ENCODE measurements at regions not wholly inside any gene's neighbourhood (a gene's known extent, or its start where the extent isn't known, plus 50 kb on each side); places are given as distances from the start of the nearest gene placed in this dataset.
A peak's percentile ranks its signal among the peaks of the same experiment; 100 is the strongest.
"Not testable (repeated sequence)": the region's sequence is repeated elsewhere in the genome, so short reads cannot be mapped to it uniquely, and the experiment has no call there.

DNA sequence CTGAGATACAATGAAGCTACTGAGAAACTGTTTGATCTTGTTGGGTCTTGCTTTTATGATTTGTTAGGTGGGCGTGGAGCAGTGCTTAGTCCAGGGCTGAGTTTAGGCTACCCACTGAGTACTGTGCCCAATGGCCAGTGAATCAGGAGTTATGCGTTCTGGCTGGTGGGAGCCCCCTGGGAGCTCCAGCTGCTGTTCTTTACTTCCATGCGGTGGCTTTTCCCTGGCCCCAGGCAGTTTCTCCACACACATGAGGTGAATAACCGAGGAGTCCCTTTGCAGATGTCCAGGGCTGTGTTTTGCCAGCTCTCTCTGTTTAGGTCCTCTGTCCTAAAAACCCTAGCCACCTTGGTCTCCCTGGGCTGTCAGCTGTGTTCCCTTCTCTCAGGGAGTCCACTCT is 106.5 kb downstream of the KLF13 start:
- DNase-seq (ENCODE audit: low read depth): no peak

DNA sequence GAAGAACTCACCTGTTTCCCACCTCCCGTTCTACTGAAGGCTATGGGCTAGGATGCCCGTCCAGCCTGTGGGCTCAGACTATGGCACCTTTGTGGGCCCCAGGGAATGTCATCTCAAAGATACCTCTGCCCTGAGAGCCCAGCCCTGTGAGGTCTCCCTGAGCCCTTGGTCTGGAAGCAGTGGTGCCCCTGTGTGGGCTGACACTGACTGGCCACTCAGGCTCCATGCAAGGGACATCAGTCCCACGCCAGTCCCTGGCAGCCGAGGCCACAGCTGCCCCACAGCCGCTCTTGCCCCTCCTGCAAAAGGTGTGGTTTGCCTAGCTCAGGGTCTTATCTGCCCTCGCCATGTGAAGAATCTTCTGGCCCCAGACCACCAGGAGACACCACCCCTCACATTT is 106.9 kb downstream of the KLF13 start:
- DNase-seq (ENCODE audit: low read depth): no peak

DNA sequence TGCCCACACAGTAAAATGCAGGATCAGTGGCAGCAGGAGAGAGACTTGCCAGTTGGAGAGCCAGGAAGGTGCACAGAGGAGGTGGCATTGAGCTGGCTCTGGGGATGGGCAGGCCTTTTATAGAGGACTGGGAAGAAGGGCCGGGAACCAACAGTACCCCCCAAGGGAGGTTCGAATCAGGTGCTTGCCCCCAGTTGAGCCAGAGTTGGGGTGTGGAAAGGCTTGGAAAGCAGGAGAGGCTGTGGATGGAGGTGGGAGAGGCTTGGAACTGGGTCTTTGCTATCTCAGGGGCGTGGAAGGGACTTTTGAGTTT is 107.6 kb downstream of the KLF13 start:
- DNase-seq (ENCODE audit: low read depth): no peak

DNA sequence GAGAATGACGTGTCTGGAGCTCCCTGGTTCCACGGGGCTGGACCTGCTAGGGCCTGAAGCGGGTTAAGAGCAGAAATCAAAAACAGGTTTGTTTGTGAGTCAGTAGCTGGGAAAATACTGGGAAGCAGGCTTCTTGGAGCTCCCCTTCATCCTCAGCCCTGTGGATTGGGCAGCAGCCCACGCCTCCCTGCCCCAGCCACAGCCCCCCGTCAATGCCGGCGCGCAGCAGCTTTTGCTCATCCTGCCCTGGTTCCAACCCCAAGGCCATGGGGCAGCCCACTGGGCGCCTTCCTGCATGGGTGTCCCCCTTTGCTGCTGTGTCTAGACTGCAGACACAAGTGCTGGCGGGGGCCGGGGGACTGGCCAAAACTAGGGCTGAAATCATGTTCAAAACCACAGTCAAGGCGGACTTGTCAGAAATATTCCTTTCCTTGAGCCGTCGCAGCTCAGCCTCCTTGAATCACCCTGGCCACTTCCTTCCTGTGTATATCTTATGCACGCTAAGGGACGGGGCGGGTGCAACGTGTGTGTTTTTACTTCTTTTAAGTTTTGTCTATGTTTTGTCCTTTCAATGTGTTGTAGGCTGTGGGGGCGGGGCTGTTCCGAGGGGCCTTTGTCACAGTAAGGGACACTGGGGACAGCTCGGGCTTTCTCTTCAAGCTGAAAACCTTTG is 108.1 kb downstream of the KLF13 start:
- DNase-seq (ENCODE audit: low read depth): peak; percentile 70

DNA sequence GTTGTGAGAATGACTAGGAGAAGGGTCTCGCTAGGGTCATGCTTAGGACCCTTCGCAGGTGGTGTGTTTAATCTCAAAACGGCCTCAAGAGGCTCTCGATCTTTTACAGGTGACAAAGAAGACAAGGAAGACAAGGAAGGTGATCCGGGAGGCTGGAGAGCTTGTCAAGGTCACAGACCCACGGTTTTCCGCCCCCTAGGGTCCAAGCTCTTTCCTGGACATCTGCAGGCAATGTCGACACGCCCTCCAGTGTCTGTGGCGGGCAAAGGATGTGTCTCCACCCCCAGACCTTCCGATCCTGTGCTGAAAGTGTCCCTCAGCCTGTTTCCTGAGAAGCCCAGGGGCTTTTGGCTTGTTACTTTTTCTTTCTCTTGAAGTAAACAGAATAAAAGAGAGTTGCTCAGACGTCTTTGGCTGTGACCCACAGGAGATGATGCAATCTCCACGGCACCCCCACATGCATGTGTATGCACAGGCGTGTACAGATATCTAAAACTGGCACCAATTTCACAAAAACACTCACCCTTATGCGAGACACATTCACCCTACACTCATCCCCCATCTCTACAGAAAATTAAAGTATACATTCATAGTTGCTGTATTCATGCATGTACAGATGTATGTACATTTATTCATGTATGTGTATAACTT is 108.8 kb downstream of the KLF13 start:
- peak; percentile 91 for DNase-seq (ENCODE audit: low read depth)

DNA sequence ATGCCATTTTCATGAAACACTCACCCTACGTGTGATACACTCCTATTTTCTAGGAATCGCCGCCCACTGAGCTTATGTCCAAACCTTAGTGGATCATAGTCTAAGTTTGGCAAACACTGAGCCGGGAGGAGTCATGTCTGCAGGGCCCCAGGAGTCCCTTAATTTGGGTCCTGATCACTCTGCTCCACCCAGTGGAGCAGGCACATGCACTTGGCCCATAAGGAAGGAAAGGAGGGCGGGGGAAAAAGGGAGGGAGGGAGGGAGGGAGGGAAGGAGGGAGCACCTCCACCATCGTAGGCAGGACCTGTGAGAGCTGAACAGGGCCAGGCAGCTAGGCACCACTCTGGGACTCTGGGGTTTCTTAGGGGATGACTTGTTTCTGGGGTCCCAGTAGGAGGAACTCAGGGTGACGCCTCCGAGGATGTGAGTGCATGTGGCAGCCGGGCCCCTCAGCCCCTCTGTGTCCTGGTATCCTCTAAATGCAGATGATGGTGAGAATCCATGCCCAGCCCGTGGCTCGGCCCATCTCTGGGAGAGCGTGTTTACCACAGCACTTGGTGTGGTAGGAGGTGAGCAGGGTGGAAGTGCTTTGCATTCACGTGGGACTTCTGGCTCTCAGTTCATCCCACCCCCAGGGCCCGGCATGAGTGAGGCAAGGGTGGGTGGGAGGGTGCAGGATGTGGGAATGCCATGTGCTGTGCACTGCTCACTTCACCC is 109.4 kb downstream of the KLF13 start:
- DNase-seq (ENCODE audit: low read depth): peak; percentile 52

DNA sequence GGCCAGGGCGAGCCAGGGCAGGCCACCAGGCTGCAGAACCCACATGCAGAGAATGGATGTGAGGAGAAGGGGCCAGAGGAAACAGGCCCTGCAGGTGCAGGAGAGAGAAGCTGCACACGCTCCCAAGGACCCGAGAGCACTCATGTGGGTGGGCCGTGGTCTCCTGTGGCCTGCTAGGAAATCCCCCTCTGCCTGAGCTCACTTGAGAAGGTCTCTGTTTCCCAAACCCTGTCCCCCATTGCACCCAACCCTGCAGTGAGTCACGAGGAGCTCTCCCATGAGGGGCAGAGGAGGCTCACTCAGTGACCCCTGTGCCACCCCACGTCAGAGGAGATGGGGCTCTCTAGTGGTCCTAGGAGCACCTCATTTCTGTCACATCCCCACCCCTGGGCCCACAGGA is 111.1 kb downstream of the KLF13 start:
- no peak for DNase-seq (ENCODE audit: low read depth)

DNA sequence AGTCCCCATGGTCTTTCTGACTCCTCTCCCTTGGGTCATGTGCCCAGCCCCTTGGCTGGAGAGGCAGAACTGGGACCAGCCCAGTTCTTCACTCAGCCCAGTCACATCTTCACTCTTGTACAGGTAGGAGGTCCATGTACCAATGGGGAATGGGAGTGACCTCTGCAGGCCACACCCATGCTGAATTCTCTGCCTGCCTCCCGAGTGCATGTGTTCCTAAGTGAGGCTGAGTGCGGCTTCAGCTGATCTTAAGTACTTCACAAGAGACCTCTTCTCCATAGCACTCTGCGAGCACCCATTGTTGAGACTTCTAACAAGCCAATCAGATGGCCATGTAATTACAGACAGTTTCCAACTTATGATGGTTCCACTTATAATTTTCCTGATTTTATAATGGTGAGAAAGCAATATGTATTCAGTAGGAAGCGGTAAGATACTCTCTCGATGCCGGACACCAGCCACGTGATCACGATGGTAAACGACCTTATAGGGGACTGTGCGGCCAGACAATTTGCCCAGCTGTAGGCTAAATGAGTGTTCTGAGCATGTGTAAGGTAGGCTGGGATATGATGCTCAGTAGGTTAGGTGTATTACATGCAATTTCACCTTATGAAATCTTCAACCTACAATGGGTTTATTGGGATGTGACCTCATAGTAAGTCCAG is 112.1 kb downstream of the KLF13 start:
- no peak for DNase-seq (ENCODE audit: low read depth)

DNA sequence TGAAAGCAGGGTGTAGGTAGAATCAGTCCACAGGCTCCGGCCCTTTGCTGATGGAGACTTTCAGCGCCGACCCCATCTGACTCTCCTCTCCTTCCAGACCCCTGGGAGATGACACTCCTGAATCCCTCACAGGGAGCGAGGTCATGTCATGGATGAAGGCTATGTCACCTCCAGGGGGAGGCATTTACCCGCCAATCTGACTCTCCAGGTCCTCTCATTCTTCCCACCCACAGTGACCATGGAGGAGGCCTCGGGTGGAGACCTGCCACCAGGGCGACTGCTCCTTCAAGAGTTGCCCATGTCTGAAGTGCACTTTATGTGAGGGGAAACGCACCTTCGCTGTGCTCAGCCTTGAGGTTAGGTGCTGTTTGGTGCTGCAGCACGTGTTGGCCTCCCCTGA is 112.7 kb downstream of the KLF13 start:
- DNase-seq (ENCODE audit: low read depth): no peak

DNA sequence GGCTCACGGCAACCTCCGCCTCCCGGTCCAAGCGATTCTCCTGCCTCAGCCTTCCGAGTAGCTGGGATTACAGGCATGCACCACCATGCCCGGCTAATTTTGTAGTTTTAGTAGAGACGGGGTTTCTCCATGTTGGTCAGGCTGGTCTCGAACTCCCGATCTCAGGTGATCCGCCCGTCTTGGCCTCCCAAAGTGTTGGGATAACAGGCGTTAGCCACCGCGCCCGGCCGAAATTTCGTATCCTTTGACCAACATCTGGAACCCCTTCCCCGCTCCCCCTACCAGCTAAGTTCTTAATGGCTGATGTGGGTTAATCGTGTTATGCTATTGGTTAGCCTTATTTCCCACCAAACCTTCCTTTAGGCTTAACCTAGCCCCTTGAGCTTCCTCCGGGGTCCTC is 113.6 kb downstream of the KLF13 start:
- DNase-seq (ENCODE audit: low read depth): not testable (repeated sequence)

DNA sequence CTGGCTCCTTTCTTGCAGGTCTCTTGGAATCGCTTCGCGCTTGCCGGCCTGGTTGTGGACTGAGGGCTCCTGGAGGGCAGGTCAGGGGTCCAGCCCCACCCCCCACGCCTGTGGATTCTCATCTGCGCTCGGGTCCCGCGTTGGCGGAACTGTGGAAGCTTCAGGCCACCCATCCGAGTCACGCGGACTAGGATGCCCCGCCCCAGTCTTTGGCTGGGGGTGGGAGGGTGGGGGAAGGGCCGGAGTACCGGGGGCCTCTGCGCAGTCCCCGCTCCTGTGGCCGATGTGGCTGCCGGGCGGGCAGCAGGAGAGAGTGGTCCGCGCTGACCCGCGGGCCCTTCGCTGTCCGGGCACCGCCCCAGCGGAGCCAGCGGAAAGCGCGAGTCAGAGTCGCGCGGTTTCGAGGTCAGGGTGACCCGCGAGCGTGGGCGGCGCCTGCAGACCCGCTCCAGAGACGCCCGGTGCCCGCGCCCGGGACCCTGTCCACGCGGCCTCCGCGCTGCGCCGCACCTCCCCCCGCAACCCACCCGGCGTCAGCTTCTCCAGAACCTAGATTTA is 114.2 kb downstream of the KLF13 start:
- peak; percentile 52 for DNase-seq (ENCODE audit: low read depth)

DNA sequence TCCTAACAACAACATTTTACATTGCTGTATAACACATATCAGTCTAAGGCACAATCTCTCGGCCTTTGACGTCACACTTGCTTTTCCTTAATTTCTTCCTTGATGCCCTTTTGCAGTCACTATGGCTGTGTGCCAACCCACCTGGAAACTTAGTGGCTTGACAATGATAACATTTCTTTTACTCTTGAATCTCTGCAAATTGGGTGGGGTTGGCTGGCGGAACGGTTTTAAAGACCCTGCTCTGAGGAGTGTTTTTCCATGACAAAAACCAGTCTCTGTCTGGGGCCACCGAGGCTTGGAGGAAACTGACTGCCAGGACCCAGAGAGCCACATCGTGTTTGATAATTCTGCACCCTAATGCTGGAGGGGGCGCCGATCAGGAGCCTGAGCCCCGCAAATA is 115.6 kb downstream of the KLF13 start:
- no peak for DNase-seq (ENCODE audit: low read depth)

DNA sequence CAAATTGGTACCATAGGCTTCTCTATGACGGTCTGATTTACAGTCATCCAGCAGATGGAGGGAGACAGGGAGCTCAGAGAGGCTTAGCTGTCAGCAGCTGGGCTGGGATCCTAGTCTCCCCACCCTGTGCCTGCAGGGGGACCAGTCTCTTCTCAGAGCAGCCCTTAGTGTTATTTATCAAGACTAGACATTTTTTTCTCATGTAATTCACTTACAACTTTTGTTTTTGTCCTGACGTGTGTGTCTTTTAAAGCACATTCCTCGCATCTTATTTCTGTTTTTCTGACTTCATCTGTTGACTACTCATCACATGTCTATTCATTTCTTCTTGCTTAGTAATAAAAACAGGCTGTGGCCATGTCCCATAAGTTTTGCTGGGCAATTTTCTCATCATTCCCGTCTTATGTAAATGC is 116.1 kb downstream of the KLF13 start:
- DNase-seq (ENCODE audit: low read depth): no peak

DNA sequence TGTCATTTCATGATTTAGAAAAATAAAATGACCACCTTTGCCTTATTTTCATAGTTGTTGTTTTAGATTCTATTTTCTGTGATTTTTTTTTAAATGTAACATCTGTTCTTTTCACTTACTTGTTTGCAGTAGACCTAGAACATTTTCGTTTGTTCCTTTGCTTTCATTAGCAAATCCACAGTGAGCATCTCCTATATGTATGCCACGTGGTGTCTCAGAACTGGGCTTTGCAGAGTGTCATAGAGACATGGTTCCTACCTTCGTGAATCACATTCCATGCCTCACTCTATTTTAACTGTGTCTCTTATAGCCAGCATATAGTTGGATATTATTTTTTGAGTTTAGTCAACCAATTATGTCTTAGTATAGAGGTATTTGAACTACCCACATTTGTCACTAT is 118.2 kb downstream of the KLF13 start:
- no peak for DNase-seq (ENCODE audit: low read depth)

DNA sequence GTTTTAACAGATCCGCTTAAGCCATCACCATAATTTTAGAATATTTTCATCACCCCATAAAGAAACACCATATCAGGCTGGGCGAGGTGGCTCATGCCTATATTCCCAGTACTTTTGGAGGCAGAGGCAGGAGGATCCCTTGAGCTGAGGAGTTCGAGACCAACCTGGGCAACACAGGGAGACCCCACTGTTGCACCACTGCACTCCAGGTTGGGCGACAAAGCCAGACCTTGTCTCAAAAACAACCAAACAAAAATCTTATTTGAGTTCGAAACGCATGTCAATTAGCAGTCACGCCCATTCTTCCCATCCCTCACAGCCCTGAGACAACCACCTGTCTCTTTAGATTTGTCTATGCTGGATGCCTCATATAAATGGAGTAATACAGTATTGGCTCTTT is 119.9 kb downstream of the KLF13 start:
- no peak for DNase-seq (ENCODE audit: low read depth)

DNA sequence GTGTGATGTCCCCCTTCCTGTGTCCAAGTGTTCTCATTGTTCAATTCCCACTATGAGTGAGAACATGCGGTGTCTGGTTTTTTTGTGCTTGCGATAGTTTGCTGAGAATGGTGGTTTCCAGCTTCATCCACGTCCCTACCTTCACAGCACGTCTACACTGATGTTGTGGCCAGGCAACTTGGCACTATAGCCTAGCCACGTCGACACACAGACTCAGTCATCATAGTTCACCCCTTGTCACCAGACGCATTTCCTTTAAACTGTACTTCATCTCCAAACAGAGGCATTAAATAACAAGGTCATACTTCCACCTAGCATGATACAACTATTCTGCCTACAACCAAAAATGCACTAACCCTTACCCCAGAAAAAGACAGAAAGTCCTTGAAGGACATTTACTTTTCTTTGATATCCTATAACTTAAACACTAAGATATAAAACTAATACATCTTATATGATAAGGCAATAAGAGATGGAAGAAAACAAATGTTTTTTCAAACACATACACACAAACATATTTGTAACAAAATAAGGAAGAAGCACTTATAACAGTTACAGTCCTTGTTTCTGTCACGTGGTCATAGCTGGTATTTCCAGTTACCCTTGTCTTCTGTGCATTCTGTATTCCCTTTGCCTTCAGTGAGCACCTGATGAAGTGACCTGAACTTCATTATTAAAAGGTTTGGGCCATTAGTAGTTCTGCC is 121.4 kb downstream of the KLF13 start:
- no peak for DNase-seq (ENCODE audit: low read depth)

DNA sequence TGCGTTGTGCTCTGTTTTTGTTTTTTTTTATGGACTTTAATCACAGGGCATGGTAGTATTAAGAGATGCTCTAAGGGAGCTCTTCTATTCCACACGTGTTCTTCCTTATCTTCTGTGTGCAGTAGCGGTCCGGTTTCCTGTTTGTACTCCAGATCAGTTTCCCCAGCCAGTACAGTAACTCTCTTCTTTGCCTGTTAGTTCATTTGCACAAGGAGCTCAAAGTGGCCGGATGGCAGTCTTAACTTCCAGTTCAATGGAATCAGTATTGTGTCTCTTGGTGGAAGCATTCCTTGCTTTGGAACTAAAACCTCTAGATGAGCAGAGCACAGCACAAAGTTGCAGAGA is 122.0 kb downstream of the KLF13 start:
- peak; percentile 78 for DNase-seq (ENCODE audit: low read depth)

DNA sequence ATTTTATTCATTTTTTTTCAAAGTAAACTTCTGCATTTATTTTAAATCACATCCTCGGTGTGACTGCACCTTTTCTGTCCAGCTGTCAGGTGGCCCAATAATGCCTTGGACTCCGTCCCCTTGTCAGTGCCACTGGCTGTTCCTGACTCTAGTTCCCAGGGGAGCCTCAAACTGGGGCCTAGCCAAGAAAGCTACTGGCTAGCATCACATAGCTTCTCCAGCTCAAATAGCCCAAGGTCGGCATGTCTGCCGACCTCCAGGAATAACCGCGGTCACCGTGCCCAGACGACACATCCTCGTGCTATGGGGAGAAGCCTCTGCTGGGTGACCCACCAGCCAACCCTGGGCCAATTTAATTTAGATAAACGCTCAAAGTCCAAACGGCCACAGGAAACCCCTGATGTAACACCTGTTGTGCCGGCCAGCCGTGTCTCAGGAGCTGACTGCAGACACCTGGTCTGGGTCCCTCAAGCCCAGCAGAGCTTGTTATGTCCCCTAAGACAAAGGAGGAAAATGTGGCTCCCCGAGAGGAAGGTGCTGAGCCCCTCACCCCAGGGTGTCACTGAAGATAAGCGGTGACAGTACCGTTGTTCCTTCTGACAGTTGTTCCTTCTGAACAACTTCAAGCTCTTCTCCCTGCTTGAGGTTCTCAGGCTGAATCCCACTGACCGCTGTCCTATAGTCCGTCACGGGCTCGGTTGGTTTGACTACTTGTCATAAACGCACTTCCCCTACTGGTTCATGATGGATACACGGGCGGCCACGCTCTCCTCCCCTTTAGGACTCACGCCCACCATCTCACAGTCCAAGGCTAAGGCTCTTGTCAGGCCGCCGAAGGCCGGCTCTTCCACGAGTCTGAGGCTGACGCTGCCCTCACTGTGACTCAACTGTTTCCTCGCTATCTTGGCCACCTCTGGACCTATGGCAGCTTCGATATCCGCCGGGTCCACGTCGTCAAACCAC is 126.2 kb downstream of the KLF13 start:
- no peak for DNase-seq (ENCODE audit: low read depth)

DNA sequence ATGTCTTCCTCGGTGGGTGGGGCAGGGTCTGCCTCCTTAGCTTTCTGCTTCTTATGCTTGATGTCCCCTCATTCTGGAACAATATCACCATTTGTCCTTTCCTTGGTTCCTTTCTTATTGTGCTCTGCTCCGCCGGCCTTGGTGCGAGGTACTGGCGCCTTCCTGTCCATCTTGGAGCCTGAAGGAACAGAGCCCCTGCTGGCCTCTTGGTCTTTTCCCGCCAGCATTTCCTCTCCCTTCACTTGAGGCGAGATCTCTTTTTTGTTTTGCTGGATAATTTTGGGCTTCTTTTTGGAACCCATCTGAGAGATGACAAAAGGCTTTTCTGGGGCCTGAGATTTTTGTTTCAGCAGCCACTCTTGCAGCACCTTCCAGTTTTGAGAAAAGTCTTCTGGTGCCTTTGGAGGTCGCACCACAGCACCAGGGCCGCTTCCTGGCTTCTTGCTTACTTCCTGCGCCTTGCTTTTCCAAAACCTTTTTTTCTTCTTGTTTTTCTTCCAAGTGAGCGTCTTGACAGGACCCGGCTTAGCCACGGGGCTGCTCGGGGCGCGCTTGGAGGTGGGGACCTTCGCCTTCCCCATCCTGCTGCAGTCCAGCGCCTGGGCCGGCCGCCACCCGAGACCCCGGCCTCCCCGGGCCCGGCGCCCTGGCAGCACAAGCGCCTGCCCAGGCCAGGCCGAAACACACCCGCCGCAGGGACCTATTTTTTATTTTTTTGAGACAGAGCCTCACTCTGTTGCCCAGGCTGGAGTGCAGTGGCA is 127.1 kb downstream of the KLF13 start:
- DNase-seq (ENCODE audit: low read depth): no peak

DNA sequence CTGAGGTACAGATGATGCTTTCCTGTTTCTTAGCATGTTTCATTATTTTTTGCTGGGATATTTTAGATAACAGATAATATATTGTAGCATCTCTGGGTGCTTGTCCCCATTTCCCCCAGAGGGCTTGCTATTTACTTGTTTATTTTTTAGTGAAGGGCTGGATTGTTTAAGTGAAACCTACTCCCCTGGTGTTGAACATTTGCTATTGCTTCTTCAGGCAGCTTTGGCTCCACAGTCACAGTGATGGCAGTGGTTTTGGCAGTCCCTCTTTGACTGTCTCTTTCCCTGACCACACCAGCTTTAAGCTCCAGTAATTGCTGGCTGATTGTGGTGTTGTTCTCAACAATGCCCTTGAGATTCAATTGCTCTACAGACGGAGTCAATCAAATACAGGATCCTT is 128.9 kb downstream of the KLF13 start:
- DNase-seq (ENCODE audit: low read depth): no peak

Measured in CMK (cell line).